WERI-Rb-1 (cell line): ENCODE measurements at regions not wholly inside any gene's neighbourhood (a gene's known extent, or its start where the extent isn't known, plus 50 kb on each side); places are given as distances from the start of the nearest gene placed in this dataset.

Experiments
- DNase-seq: peaks from one replicate; pipeline ENCODE4 v3.0.0-alpha.2; 2020
- H3K27ac ChIP-seq: fragments of 250-450 bp; sonication (Bioruptor Pico); 2 replicates; pipeline ENCODE4 v1.5.1; 2020; ENCODE audit warnings: mild to moderate bottlenecking, moderate library complexity
- H3K27me3 ChIP-seq: fragments of 250-450 bp; sonication (Bioruptor Pico); 2 replicates; pipeline ENCODE4 v1.5.1; 2021; ENCODE audit warnings: mild to moderate bottlenecking, low read depth, moderate library complexity; ENCODE audit not compliant: insufficient read depth, severe bottlenecking
- H3K36me3 ChIP-seq: fragments of 250-450 bp; sonication (Bioruptor Pico); 2 replicates; pipeline ENCODE4 v1.5.1; 2020; ENCODE audit warnings: mild to moderate bottlenecking, moderate library complexity
- H3K4me3 ChIP-seq: 2 replicates; pipeline ENCODE4 v1.5.1; 2011; ENCODE audit warnings: low read depth, mild to moderate bottlenecking, control low read depth, low read length
- H3K9me3 ChIP-seq: fragments of 250-450 bp; sonication (Bioruptor Pico); 2 replicates; pipeline ENCODE4 v1.5.1; 2021; ENCODE audit warnings: mild to moderate bottlenecking, moderate library complexity; ENCODE audit not compliant: severe bottlenecking
- TF ChIP-seq, protein P1 (sequence below): IDR thresholded peaks from 2 replicates; pipeline ENCODE4 v1.5.1; 2011; ENCODE audit warnings: low read depth, mild to moderate bottlenecking, control low read depth, inconsistent platforms, low read length

DNA sequence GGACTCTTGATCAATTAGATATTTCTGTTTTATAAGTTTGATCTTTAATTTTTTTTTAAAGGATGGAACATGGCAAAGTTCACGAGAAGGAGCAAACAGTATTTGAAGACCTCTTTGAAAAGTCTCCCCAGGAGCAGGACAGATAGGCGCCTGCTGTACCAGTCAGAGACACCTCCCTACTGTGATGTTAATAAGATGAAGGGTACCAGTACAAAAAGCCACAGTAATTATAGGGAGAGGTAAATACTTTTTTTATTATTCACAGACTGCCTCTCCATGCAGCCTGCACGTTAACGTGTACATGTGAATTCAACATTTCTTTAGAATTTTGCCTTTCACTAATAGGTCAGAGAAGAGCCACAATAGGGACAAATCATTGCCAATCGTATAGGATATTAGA, 146.5 kb upstream of the CDH6 start:
- no peaks in the 10 kb centered on the region for H3K27me3 ChIP-seq
- TF ChIP-seq, protein P1, sequence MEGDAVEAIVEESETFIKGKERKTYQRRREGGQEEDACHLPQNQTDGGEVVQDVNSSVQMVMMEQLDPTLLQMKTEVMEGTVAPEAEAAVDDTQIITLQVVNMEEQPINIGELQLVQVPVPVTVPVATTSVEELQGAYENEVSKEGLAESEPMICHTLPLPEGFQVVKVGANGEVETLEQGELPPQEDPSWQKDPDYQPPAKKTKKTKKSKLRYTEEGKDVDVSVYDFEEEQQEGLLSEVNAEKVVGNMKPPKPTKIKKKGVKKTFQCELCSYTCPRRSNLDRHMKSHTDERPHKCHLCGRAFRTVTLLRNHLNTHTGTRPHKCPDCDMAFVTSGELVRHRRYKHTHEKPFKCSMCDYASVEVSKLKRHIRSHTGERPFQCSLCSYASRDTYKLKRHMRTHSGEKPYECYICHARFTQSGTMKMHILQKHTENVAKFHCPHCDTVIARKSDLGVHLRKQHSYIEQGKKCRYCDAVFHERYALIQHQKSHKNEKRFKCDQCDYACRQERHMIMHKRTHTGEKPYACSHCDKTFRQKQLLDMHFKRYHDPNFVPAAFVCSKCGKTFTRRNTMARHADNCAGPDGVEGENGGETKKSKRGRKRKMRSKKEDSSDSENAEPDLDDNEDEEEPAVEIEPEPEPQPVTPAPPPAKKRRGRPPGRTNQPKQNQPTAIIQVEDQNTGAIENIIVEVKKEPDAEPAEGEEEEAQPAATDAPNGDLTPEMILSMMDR, result no peak
- DNase-seq, result no peak
- no peak overlapping the region for H3K4me3 ChIP-seq
- H3K36me3 ChIP-seq, result no peaks in the 10 kb centered on the region
- peaks cover 2% of the 10 kb centered on the region for H3K9me3 ChIP-seq
- H3K27ac ChIP-seq, result no peak overlapping the region

- Histone ChIP-seq H3K4me3 (no peak overlapping the region), H3K27ac (no peak overlapping the region), H3K9me3 (peaks cover 2% of the 10 kb centered on the region), H3K36me3 (no peaks in the 10 kb centered on the region), H3K27me3 (no peaks in the 10 kb centered on the region)
- TF ChIP-seq, protein P1, result no peak
- no peak for DNase-seq
These were observed 157.1 kb upstream of the CDH6 start for GRCh38 chr5:31036411-31036810.

- no peaks in the 10 kb centered on the region for H3K27me3 ChIP-seq
- TF ChIP-seq, protein P1, result no peak
- H3K9me3 ChIP-seq, result no peaks in the 10 kb centered on the region
- no peak overlapping the region for H3K27ac ChIP-seq
- H3K36me3 ChIP-seq, result no peaks in the 10 kb centered on the region
- no peak overlapping the region for H3K4me3 ChIP-seq
- DNase-seq, result no peak
These were observed 160.2 kb upstream of the CDH6 start for GRCh38 chr5:31033295-31033694.

DNA sequence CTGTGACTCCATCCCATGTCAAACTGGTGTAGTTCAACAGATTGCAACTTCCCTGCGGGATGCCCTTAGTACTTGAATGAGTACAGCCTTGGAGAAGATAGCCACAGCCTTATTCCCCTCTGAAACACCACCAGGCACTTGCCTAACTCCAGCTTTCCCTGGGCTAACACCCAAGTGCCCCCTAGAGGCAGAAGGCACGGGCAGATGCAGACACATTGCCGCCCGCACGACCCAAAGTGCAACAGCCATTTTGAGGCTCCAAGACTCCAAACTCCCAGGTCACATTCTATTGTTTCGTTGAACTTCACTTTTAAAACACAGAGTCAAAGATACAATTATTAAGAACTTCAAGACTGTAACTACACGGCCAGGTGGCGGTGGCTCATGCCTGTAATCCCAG, 163.6 kb upstream of the CDH6 start:
- H3K4me3 ChIP-seq, result no peak overlapping the region
- TF ChIP-seq, protein P1, result peak; percentile 25; the same call in 1 of the 2 replicates
- peak; percentile 16 for DNase-seq
- H3K27me3 ChIP-seq, result no peaks in the 10 kb centered on the region
- no peak overlapping the region for H3K27ac ChIP-seq
- no peaks in the 10 kb centered on the region for H3K36me3 ChIP-seq
- no peaks in the 10 kb centered on the region for H3K9me3 ChIP-seq

DNA sequence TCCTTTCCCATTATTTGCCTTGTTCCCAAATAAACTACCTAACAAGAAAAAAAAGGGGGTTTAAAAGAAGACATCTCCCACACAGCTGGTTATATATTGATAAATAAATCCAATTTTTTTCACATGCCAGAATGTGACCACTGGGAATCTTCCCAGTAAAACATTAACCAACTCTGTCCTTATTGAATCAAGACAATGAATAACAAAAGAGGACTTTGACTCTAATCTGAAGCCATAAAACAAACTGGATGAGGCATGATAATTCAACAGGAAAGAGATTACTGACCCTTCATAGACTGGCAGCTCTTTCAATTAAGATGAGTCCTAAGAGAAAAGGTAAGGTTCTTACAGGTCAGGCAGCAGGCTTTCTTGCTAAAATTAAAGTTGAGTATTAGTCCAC, 165.8 kb upstream of the CDH6 start:
- no peak for DNase-seq
- no peaks in the 10 kb centered on the region for H3K9me3 ChIP-seq
- no peak overlapping the region for H3K27ac ChIP-seq
- no peaks in the 10 kb centered on the region for H3K27me3 ChIP-seq
- TF ChIP-seq, protein P1, result no peak
- H3K4me3 ChIP-seq, result no peak overlapping the region
- H3K36me3 ChIP-seq, result no peaks in the 10 kb centered on the region

DNA sequence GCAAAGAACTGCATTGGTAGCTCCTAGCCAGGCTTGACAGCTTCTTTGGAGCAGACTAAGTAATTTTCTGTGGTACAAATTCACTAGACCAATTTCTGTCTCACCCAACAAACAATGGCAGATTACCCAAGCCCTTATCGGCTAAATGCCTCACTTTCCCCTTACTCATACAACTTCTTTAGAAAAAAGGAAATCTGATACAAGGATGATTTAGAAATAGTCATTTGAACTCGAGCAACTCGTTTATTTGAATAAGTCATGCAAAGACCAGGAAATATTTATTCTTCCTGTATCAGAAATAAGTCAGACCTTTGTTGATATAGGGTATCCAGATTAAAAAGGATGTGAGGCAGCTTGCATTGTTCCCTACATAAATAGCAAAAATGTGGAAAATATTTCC, 170.4 kb upstream of the CDH6 start:
- Histone ChIP-seq H3K36me3 (no peaks in the 10 kb centered on the region), H3K4me3 (no peak overlapping the region), H3K9me3 (no peaks in the 10 kb centered on the region), H3K27me3 (no peaks in the 10 kb centered on the region), H3K27ac (no peak overlapping the region)
- TF ChIP-seq, protein P1, result no peak
- no peak for DNase-seq
